HepG2 (cell line): ENCODE measurements at regions not wholly inside any gene's neighbourhood (a gene's known extent, or its start where the extent isn't known, plus 50 kb on each side); places are given as distances from the start of the nearest gene placed in this dataset.

Experiments
- ATAC-seq: fragments of 200-7000 bp; cut with Tn5 transposase; 3 replicates; pipeline ENCODE4 v1.9.1; 2020; ENCODE audit warnings: mild to moderate bottlenecking, moderate library complexity
- BruUV-seq: library from RNA; stranded (reverse); fragments of 400-500 nt; replicated peaks from 2 replicates; lab custom pipeline; 2021; lab: Mats Ljungman, UMichigan
- CTCF ChIA-PET: fragments of 300-600 bp; formaldehyde crosslinking; extraction: SDS; loops from one replicate; lab custom pipeline; 2021; ENCODE audit warnings: low total read pairs, inconsistent platforms, low intra/inter-chr PET ratio; lab: Yijun Ruan, JAX
- POLR2A ChIA-PET: fragments of 350-600 bp; sonication (Branson Sonifier 250); formaldehyde crosslinking; loops from one replicate; lab custom pipeline; 2020; ENCODE audit warnings: antibody characterized with exemption, inconsistent platforms; lab: Yijun Ruan, JAX
- DNase-seq: peaks from one replicate; pipeline ENCODE4 v3.0.0-alpha.2; 2015; ENCODE audit warnings: low spot score
- FAIRE-seq: peaks from 3 replicates; lab custom pipeline; 2011; peaks lifted over from hg19 to GRCh38; lab: Jason Lieb, UNC
- H2AFZ ChIP-seq: one replicate; pipeline ENCODE4 v1.6.1; 2011; ENCODE audit warnings: low read length, inconsistent platforms
- H3K27ac ChIP-seq: fragments of 300-600 bp; 3 replicates; pipeline ENCODE4 v1.8.0; 2011; ENCODE audit warnings: mixed run types, mild to moderate bottlenecking, mixed read lengths, low read length, inconsistent platforms; ENCODE audit not compliant: insufficient read depth; ENCODE audit errors: extremely low read length
- H3K27me3 ChIP-seq, 2 experiments: fragments of 200-600 bp in 1 of 2; 2 replicates in 1 of 2; 3 replicates in 1 of 2; pipeline versions ENCODE4 v1.6.0 to v1.8.0; 2011; ENCODE audit warnings: low read length in 2 of 2, mild to moderate bottlenecking in 2 of 2, moderate library complexity in 2 of 2, inconsistent platforms in 1 of 2; ENCODE audit not compliant: insufficient read depth in 2 of 2, control insufficient read depth in 1 of 2
- H3K36me3 ChIP-seq, 2 experiments: fragments of 200-600 bp in 1 of 2; replicated peaks in 1 of 2; 2 replicates in 1 of 2; 3 replicates in 1 of 2; pipeline versions ENCODE4 v1.5.1 to v1.8.0; 2011; ENCODE audit warnings: low read length in 2 of 2, inconsistent platforms in 1 of 2; ENCODE audit not compliant: insufficient read depth in 2 of 2, control insufficient read depth in 1 of 2
- H3K4me1 ChIP-seq: 2 replicates; pipeline ENCODE4 v1.5.1; 2012; ENCODE audit warnings: low read length, inconsistent platforms; ENCODE audit not compliant: insufficient read depth
- H3K4me2 ChIP-seq: 2 replicates; pipeline ENCODE4 v1.6.0; 2011; ENCODE audit warnings: low read depth, low read length, inconsistent platforms
- H3K4me3 ChIP-seq, 3 experiments: fragments of 200-600 bp in 1 of 3; sonication (generic), shearing (Covaris generic) in 1 of 3; replicated peaks in 1 of 3; 2 replicates each; pipeline ENCODE4 v1.5.1; 2011 to 2016; ENCODE audit warnings: low read length in 3 of 3, inconsistent platforms in 2 of 3, low read depth in 2 of 3, mild to moderate bottlenecking in 2 of 3, control low read depth in 1 of 3, mixed read lengths in 1 of 3; ENCODE audit not compliant: insufficient read depth in 1 of 3
- H3K79me2 ChIP-seq: one replicate; pipeline ENCODE4 v1.6.1; 2011; ENCODE audit warnings: low read length, inconsistent platforms; ENCODE audit not compliant: insufficient read depth
- H3K9ac ChIP-seq: 2 replicates; pipeline ENCODE4 v1.6.0; 2011; ENCODE audit warnings: mild to moderate bottlenecking, low read depth, low read length, inconsistent platforms; ENCODE audit not compliant: insufficient read depth
- H3K9me3 ChIP-seq: 2 replicates; pipeline ENCODE4 v1.5.1; 2012; ENCODE audit warnings: mild to moderate bottlenecking, low read length
- H4K20me1 ChIP-seq: 2 replicates; pipeline ENCODE4 v1.6.0; 2011; ENCODE audit warnings: inconsistent platforms, mild to moderate bottlenecking, low read length, moderate library complexity; ENCODE audit not compliant: insufficient read depth
- MEIS1 ChIP-seq: sonication (generic); formaldehyde crosslinking; IDR thresholded peaks from 2 replicates; pipeline ENCODE4 v1.9.0; 2021; ENCODE audit warnings: mild to moderate bottlenecking, missing genetic modification reagents, moderate library complexity, borderline replicate concordance
- ZNF543 ChIP-seq: sonication (generic); formaldehyde crosslinking; IDR thresholded peaks from 2 replicates; pipeline ENCODE4 v1.4.0; 2020; ENCODE audit warnings: mild to moderate bottlenecking, missing genetic modification reagents
- WGBS: methylation state at CpG from one replicate; pipeline ENCODE4 v1.1.6; 2017; ENCODE audit warnings: low lambda C conversion rate; 5-methylcytosine and 5-hydroxymethylcytosine counted together
- in situ Hi-C: cut with HindIII; loops from 2 replicates; pipeline ENCODE4 v1.10.0; 2017; ENCODE audit warnings: low pct_unique_long_range_greater_than_20kb; ENCODE audit not compliant: extremely low pct_ligation_motif_present
- intact Hi-C: fragments of 100-400 bp; cut with micrococcal nuclease; formaldehyde crosslinking; loops from one replicate; pipeline ENCODE4 v1.10.0; 2022; ENCODE audit not compliant: unreplicated experiment
- TF ChIP-seq, protein P1 (sequence below): IDR thresholded peaks from 2 replicates; pipeline ENCODE4 v1.6.1; 2016
- TF ChIP-seq, protein P2 (sequence below): sonication (generic); formaldehyde crosslinking; IDR thresholded peaks from 2 replicates; pipeline ENCODE4 v1.5.0; 2020; ENCODE audit warnings: mild to moderate bottlenecking, missing genetic modification reagents
- TF ChIP-seq, protein P3 (sequence below): sonication (generic); formaldehyde crosslinking; IDR thresholded peaks from 2 replicates; pipeline ENCODE4 v1.4.0; 2020; ENCODE audit warnings: missing genetic modification reagents, borderline replicate concordance

DNA sequence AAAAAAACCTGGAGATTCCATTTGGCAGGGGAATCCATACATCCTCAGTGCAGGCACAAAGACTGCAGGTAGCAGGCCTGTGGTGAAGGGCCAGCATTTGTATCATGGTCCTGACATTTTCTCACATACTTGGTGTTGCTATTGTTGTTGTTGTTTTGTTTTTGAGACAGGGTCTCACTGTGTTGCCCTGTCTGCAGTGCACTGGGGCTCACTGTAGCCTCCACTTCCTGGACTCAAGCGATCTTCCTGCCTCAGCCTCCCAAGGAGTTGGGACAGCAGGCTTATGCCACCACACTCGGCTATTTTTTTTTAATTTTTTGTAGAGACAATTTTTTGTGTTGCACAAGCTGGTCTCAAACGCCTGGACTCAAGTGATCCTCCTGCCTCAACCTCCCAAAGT is 140.8 kb upstream of the ZNF644 start:
- Histone ChIP-seq H3K4me2 (no peak overlapping the region), H3K4me3 (no peak overlapping the region), H3K27ac (no peak overlapping the region), H4K20me1 (no peaks in the 10 kb centered on the region), H3K4me1 (no peaks in the 10 kb centered on the region), H3K79me2 (no peaks in the 10 kb centered on the region), H2AFZ (no peak overlapping the region), H3K36me3 (no peaks in the 10 kb centered on the region), H3K27me3 (peaks cover 1 to 9% of the 10 kb centered on the region in 2 experiments; a peak in 2 of 5 replicates), H3K9ac (no peak overlapping the region), H3K9me3 (no peaks in the 10 kb centered on the region)
- no peak for TF ChIP-seq MEIS1 (CRISPR knock-in tag)
- TF ChIP-seq, protein P1, sequence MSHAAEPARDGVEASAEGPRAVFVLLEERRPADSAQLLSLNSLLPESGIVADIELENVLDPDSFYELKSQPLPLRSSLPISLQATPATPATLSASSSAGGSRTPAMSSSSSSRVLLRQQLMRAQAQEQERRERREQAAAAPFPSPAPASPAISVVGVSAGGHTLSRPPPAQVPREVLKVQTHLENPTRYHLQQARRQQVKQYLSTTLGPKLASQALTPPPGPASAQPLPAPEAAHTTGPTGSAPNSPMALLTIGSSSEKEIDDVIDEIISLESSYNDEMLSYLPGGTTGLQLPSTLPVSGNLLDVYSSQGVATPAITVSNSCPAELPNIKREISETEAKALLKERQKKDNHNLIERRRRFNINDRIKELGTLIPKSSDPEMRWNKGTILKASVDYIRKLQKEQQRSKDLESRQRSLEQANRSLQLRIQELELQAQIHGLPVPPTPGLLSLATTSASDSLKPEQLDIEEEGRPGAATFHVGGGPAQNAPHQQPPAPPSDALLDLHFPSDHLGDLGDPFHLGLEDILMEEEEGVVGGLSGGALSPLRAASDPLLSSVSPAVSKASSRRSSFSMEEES (CRISPR knock-in tag): no peak
- TF ChIP-seq, protein P2, sequence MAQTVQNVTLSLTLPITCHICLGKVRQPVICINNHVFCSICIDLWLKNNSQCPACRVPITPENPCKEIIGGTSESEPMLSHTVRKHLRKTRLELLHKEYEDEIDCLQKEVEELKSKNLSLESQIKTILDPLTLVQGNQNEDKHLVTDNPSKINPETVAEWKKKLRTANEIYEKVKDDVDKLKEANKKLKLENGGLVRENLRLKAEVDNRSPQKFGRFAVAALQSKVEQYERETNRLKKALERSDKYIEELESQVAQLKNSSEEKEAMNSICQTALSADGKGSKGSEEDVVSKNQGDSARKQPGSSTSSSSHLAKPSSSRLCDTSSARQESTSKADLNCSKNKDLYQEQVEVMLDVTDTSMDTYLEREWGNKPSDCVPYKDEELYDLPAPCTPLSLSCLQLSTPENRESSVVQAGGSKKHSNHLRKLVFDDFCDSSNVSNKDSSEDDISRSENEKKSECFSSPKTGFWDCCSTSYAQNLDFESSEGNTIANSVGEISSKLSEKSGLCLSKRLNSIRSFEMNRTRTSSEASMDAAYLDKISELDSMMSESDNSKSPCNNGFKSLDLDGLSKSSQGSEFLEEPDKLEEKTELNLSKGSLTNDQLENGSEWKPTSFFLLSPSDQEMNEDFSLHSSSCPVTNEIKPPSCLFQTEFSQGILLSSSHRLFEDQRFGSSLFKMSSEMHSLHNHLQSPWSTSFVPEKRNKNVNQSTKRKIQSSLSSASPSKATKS (CRISPR knock-in tag): no peak
- TF ChIP-seq, protein P3, sequence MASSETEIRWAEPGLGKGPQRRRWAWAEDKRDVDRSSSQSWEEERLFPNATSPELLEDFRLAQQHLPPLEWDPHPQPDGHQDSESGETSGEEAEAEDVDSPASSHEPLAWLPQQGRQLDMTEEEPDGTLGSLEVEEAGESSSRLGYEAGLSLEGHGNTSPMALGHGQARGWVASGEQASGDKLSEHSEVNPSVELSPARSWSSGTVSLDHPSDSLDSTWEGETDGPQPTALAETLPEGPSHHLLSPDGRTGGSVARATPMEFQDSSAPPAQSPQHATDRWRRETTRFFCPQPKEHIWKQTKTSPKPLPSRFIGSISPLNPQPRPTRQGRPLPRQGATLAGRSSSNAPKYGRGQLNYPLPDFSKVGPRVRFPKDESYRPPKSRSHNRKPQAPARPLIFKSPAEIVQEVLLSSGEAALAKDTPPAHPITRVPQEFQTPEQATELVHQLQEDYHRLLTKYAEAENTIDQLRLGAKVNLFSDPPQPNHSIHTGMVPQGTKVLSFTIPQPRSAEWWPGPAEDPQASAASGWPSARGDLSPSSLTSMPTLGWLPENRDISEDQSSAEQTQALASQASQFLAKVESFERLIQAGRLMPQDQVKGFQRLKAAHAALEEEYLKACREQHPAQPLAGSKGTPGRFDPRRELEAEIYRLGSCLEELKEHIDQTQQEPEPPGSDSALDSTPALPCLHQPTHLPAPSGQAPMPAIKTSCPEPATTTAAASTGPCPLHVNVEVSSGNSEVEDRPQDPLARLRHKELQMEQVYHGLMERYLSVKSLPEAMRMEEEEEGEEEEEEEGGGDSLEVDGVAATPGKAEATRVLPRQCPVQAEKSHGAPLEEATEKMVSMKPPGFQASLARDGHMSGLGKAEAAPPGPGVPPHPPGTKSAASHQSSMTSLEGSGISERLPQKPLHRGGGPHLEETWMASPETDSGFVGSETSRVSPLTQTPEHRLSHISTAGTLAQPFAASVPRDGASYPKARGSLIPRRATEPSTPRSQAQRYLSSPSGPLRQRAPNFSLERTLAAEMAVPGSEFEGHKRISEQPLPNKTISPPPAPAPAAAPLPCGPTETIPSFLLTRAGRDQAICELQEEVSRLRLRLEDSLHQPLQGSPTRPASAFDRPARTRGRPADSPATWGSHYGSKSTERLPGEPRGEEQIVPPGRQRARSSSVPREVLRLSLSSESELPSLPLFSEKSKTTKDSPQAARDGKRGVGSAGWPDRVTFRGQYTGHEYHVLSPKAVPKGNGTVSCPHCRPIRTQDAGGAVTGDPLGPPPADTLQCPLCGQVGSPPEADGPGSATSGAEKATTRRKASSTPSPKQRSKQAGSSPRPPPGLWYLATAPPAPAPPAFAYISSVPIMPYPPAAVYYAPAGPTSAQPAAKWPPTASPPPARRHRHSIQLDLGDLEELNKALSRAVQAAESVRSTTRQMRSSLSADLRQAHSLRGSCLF (CRISPR knock-in tag): no peak
- TF ChIP-seq ZNF543 (CRISPR knock-in tag): no peak
- in situ Hi-C loops (loop anchor here (10.0 to 25.0 kb wide), 2 partner anchors 438 to 1050 kb away; no protein-coding TSS in a partner anchor), intact Hi-C loops (loop anchor here (10.0 kb wide), 2 partner anchors 198 to 578 kb away; no protein-coding TSS in a partner anchor)
- ChIA-PET CTCF (no interaction called here), POLR2A (no interaction called here)
- DNase-seq (no peak), ATAC-seq (no peak), FAIRE-seq (no peak)
- WGBS: 0% methylated on average over 3 of the region's 3 CpGs
- BruUV-seq: no TSS peak
